Non-pigmented ciliary epithelial cell (primary cell): ENCODE measurements at regions not wholly inside any gene's neighbourhood (a gene's known extent, or its start where the extent isn't known, plus 50 kb on each side); places are given as distances from the start of the nearest gene placed in this dataset.
"Not testable (repeated sequence)": the region's sequence is repeated elsewhere in the genome, so short reads cannot be mapped to it uniquely, and the experiment has no call there.

Experiments
- DNase-seq: peaks from one replicate; pipeline ENCODE4 v3.0.0-alpha.2; 2010; ENCODE audit warnings: low read depth

GRCh38 chr13:50156561-50157127 is 141.4 kb downstream of the KCNRG start:
- no peak for DNase-seq

DNA sequence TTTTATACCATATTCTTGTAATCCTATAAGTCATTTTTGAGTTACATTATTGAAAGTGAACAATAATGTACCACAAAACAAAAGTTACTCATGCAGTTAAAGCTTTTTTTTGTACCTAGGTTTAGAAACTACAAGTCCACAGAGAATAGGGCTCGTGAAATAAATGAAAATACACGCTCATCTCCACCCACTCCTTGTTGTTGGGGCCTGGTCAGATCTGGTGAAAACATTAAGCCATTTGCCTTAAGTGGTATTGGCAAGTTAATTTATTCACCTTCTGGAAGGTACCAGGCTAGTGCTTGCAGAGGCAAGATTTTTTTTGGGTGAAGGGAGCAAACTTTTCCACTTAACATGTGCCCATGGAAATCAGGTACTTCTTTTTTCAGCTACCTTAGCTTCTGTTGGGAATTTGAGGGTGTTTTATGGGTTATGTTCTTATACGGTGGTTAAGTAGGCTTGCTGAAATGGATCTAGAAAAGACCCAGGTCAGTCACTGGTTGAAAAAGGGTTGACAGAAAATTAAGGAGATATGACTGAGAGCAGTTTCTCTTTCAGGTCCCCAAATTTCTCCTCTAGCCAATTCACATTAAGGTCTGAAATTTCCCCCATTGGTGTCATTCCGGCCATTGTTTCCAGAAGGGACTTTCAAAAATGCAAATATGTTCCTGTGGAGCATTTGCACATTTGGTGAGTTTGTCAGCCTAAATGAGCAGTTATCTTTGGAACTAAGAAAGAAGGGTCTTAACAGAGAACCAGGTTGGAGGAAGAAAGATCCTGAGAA is 143.3 kb downstream of the KCNRG start:
- DNase-seq: no peak

- DNase-seq: no peak
Observed at GRCh38 chr13:50159607-50160006, 144.4 kb downstream of the KCNRG start.

DNA sequence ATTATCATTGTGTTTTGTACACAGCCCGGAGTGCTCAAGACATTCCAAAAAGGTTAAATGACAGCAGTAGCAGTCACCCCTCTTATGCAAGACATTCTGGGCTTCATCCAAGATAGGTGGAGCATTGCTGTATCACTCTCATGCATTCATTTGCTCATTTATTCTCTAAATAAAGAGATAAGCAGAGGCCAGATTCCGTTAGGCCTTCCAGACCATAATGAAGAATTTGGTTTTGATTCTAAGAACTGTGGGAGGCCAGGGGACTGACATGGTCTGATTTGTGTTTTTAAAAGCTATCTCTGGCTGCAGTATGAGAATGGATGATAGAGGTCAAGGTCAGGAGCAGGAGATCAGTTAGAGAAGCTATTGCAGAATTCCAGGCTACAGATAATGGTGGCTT is 145.8 kb downstream of the KCNRG start:
- no peak for DNase-seq

DNA sequence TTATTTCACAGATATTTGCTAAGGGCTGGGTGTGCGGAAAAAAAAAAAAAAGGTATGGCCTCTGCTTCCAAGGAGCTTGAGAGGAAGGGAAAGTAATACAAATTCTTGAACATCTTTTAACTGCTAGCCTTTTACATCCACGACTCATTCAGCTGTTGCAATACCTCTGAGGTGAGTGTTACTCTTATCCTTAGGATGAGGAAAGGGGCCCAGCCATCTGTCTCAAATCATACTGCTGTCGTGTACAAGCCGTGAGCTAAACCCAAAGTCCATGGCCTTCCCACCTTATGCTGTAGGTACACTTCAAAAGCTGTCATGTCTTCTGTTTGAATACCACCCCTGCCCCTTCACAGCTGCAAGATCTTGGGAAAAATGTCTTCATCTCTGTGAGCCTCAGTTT is 146.8 kb downstream of the KCNRG start:
- DNase-seq: no peak

DNA sequence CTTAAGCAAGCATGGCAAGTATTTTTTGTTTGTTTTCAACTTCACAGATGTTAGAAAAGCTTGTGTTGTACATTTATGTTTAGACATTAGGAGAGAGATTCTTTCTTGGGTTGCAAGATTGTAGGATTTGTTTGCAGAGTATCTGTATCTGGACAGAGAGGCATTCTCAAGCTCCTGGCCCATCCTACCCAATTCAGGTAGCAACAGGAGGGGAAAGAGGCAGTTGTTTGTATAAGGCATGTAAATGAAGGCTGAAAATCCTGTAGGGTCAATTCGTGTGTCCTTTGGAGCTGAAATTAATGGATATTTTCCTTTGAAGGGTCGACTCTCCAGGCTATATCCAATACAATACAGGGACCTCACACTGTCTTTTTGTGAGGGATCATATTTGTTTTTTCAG is 147.3 kb downstream of the KCNRG start:
- no peak for DNase-seq

DNA sequence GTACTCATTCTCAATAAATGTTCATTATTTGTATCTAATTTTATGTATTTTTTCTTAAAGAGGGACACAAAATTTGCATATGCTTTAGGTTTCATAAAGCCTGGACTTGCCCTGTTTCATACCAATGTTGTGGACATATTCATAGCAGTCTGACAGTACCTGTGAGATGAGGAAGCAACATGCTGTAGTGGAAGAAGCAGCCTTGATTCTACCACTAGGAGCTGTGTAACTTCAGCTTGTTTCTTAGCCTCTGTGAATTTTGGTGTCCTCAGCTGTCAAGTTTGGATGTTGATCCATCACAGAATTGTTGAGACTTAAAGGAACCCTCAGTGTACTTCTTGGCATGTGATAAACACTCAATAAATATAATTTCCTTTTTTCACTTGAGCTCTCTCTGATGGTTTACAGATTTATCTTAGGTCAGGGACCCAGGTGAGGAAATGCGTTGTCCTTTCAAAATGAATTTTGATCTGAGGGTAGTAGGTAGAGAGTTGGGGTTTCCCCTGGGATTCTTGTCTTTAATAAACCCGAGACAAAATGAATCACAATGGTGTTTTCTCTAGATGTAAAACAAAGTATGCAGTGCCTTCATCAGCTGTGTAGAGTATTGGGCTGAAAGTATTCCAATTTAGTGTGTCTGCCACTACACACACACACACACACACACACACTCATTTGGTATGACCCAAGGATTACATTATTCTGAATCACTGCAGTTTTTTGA is 152.1 kb downstream of the KCNRG start:
- DNase-seq: no peak

GRCh38 chr13:50167967-50168366 is 152.7 kb downstream of the KCNRG start:
- DNase-seq: no peak

- DNase-seq: no peak
Observed at GRCh38 chr13:50168786-50169185, 153.5 kb downstream of the KCNRG start.

DNA sequence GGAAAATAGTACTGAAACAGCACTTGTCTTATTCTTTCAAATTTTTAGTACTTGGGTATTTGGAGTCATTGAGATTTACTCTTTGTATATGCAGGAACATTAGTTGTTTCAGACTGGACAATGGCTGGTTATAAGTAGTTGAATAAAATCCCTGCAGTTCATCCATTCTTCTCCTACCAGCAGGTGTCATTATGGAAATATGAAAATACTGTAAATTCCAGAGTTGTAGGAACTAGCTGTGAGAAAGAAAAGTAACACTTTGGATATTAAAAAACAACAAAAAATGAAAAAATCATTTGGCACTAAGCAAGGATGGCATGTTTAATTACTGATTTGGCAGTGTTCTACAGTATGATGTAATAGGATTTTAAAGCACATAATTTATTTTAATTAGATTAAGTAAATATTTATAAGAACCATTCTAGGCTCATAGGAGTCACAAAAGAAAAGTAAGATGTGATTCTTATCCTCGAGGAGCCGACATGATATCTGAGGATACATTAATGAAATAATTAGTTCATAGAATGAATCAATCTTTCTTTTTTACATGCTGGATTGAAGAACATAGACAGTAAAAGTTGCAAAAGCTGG is 155.3 kb downstream of the KCNRG start:
- DNase-seq: no peak

DNA sequence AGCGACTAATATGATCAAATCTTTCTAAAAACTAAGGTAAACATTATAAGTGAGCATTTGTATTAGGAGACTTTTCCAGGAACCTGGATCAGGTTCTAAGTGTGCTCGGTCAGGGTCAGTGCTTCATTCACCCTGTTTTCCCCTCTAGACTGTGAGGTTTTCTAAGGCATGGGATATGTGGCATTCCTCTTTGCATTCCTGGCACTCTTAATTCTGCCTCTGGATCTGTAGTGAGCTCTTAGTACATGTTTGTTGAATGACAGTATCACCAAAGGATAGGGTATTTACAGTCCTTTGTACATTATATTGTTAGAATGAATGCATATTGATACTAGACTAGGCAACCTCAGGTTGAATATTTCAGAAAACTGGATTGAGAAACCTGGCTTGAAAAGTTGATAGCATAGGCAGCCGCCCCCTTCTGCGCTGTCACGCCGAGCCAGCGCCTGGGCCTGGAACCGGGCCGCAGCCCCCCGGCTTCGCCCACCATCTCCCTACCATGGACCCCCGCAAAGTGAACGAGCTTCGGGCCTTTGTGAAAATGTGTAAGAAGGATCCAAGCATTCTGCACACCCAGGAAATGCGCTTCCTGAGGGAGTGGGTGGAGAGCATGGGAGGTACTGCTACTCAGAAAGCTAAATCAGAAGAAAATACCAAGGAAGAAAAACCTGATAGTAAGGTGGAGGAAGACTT is 156.5 kb downstream of the KCNRG start:
- DNase-seq: peak; percentile 23

- not testable (repeated sequence) for DNase-seq
Observed at GRCh38 chr13:50173045-50173444, 157.8 kb downstream of the KCNRG start.

DNA sequence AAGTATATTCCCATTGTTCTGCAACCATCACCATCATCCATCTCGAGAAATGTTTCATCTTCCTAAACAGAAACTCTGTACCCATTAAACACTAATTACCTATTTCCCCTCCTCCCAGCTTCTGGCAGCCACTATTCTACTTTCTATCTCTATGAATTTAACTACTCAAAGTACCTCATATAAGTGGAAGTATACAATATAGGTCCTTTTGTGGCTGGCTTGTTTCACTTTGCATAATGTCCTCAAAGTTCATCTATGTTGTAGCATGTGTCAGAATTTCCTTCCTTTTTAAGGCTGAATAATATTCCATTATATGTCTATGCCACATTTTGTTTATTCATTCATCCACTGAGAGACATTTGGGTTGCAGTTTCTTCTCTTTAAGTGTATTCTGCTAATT is 159.4 kb downstream of the KCNRG start:
- no peak for DNase-seq

GRCh38 chr13:50179977-50180376 is 164.7 kb downstream of the KCNRG start:
- no peak for DNase-seq

DNA sequence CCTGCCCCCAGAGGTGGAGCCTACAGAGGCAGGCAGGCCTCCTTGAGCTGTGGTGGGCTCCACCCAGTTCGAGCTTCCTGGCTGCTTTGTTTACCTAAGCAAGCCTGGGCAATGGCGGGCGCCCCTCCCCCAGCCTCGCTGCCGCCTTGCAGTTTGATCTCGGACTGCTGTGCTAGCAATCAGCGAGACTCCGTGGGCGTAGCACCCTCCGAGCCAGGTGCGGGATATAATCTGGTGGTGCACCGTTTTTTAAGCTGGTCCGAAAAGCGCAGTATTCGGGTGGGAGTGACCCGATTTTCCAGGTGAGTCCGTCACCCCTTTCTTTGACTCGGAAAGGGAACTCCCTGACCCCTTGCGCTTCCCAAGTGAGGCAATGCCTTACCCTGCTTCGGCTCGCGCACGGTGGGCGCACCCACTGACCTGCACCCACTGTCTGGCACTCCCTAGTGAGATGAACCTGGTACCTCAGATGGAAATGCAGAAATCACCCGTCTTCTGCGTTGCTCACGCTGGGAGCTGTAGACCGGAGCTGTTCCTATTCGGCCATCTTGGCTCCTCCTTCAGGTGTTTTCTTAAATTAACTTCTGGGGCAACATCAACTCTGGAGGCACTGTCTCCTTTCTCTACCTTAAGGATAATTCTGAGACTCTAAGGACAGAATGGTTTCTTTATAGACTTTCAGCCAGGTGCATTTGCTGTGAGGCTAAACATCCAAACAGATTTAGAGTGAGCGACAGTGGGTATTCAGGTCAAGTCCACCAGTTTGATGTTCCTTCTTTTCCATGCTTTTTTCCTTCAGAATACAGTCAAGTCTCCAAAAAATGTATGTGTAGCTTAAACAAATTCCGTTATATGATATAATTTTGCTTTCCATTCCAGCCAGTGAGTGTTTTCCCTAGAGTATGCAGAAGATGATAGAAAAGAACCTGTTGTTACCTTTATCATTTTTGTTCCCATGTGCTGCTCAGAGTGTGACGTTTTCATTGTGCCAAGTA is 170.8 kb downstream of the KCNRG start:
- DNase-seq: not testable (repeated sequence)

- DNase-seq: no peak
Observed at GRCh38 chr13:50187352-50188029, 172.2 kb downstream of the KCNRG start.

- no peak for DNase-seq
Observed at GRCh38 chr13:50188696-50189095, 173.5 kb downstream of the KCNRG start.

DNA sequence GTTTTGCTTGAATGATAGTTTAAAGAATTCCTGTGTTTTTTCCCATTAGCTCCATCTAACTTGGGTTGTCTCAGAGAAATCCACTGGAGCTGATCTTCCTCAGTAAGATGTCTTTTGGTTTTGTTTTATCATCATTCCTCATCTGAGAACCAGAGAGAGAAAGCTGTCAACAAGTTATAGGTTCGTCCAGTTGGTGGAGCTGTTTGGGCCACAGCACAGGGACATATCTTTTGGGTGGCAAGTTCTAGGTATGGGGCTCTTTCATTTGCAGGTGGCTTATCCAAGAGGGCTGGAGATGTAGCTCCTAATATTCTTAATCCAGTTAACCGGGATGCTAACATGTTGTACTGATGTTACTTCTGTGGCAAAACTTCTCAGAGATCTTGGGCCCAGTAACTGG is 174.2 kb downstream of the KCNRG start:
- no peak for DNase-seq

GRCh38 chr13:50191004-50191403 is 175.8 kb downstream of the KCNRG start:
- DNase-seq: no peak

- no peak for DNase-seq
Observed at GRCh38 chr13:50192272-50192813, 177.1 kb downstream of the KCNRG start.
